ENCODE measurements at regions not wholly inside any gene's neighbourhood (a gene's known extent, or its start where the extent isn't known, plus 50 kb on each side); places are given as distances from the start of the nearest gene placed in this dataset.

GRCh38 chr6:120352491-120352890, 981.8 kb downstream of the TBC1D32 start:
- H3K36me3 ChIP-seq: no peaks in the 10 kb centered on the region
- TF ChIP-seq, protein P1, sequence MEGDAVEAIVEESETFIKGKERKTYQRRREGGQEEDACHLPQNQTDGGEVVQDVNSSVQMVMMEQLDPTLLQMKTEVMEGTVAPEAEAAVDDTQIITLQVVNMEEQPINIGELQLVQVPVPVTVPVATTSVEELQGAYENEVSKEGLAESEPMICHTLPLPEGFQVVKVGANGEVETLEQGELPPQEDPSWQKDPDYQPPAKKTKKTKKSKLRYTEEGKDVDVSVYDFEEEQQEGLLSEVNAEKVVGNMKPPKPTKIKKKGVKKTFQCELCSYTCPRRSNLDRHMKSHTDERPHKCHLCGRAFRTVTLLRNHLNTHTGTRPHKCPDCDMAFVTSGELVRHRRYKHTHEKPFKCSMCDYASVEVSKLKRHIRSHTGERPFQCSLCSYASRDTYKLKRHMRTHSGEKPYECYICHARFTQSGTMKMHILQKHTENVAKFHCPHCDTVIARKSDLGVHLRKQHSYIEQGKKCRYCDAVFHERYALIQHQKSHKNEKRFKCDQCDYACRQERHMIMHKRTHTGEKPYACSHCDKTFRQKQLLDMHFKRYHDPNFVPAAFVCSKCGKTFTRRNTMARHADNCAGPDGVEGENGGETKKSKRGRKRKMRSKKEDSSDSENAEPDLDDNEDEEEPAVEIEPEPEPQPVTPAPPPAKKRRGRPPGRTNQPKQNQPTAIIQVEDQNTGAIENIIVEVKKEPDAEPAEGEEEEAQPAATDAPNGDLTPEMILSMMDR (IDR thresholded peaks at IDR 0.05): no peak
- no peak overlapping the region for H3K27ac ChIP-seq
- H3K4me3 ChIP-seq: no peak overlapping the region
- H3K27me3 ChIP-seq: no peaks in the 10 kb centered on the region
- no peak for DNase-seq
- H3K4me1 ChIP-seq: no peaks in the 10 kb centered on the region
- peaks cover 0 to 2% (median 0%) of the 10 kb centered on the region in 3 donors for H3K9me3 ChIP-seq
- intact Hi-C loops (cut with DNase I; ENCODE audit: low total_unique reads): no loop called here

- DNase-seq: no peak
- Histone ChIP-seq H3K36me3 (no peaks in the 10 kb centered on the region), H3K27ac (no peak overlapping the region), H3K27me3 (no peaks in the 10 kb centered on the region), H3K9me3 (no peaks in the 10 kb centered on the region), H3K4me3 (no peak overlapping the region), H3K4me1 (no peaks in the 10 kb centered on the region)
- intact Hi-C loops (cut with DNase I; ENCODE audit: low total_unique reads): no loop called here
- TF ChIP-seq, protein P1 (IDR thresholded peaks at IDR 0.05): no peak
These were observed 985.4 kb downstream of the TBC1D32 start for GRCh38 chr6:120348926-120349325.

DNA sequence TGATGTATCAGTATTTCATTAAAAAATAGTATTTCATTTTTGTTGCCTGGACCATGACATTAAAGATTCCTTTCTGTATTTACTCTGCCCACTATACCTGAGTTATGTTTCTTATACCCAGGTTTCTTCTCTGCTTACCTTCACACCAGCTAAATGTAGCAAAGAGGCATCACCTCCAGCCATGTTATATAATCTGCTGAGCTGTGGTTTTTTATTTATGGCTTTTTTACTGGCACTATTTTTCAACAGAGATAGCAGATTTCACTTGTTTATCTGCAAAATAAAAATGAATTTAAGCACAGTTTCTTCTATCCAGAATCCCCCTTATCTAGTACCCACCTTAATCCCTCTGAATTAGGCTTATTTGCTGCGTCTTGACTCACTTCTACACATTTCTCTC, 979.0 kb upstream of the MAN1A1 start:
- TF ChIP-seq, protein P1 (IDR thresholded peaks at IDR 0.05): no peak

DNA sequence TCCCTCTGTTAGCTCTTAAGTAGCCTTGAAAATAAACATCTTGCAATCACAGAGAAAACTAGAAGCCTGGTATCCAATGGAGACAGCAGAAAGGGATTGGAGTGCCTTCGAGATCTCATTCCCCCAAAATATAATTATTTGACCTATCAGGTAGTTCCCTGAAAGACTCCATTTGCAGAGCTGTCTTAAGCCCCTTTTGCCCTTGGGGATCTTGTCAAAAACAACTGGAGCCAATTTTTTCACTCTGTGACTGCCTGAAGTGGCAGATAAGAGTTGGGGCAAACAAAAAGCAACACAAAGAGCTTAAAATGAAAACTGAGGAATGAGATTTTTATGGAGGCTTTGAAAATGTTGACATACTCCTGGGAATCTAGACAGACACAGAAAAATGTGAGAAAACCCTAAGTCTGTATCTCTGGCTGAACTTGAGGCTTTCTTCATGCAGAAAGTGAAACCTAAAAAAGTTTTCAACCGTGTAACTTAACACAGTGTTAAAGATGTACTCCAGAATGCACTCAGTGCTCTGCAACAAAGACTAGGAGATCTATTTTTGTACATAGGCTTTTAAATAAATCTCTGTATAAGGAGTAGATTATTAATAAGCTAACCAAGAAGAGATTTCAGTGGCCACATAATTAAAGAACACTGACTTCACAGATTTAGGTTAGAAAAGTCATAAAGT, 971.1 kb upstream of the MAN1A1 start:
- TF ChIP-seq, protein P1 (IDR thresholded peaks at IDR 0.05): no peak
- DNase-seq: no peak
- H3K27ac ChIP-seq: no peak overlapping the region
- H3K4me3 ChIP-seq: no peak overlapping the region
- intact Hi-C loops (cut with DNase I; ENCODE audit: low total_unique reads): no loop called here
- peaks cover 0 to 16% (median 0%) of the 10 kb centered on the region in 3 donors for H3K9me3 ChIP-seq
- H3K4me1 ChIP-seq: no peaks in the 10 kb centered on the region
- H3K27me3 ChIP-seq: no peaks in the 10 kb centered on the region
- H3K36me3 ChIP-seq: no peaks in the 10 kb centered on the region

More for the DNA sequence above, 979.0 kb upstream of the MAN1A1 start:
- DNase-seq: no peak
- Histone ChIP-seq H3K9me3 (no peaks in the 10 kb centered on the region), H3K4me1 (no peaks in the 10 kb centered on the region), H3K27me3 (no peaks in the 10 kb centered on the region), H3K27ac (no peak overlapping the region), H3K4me3 (no peak overlapping the region), H3K36me3 (no peaks in the 10 kb centered on the region)
- intact Hi-C loops (cut with DNase I; ENCODE audit: low total_unique reads): no loop called here

- Histone ChIP-seq H3K4me1 (no peaks in the 10 kb centered on the region), H3K27ac (no peak overlapping the region), H3K9me3 (no peaks in the 10 kb centered on the region), H3K36me3 (no peaks in the 10 kb centered on the region), H3K4me3 (no peak overlapping the region), H3K27me3 (no peaks in the 10 kb centered on the region)
- TF ChIP-seq, protein P1 (IDR thresholded peaks at IDR 0.05): no peak
- intact Hi-C loops (cut with DNase I; ENCODE audit: low total_unique reads): no loop called here
- no peak for DNase-seq
These were observed 954.7 kb upstream of the MAN1A1 start for GRCh38 chr6:120304223-120304622.

Measured in tibial artery (tissue), 4 donors.